ENCODE measurements at regions not wholly inside any gene's neighbourhood (a gene's known extent, or its start where the extent isn't known, plus 50 kb on each side); places are given as distances from the start of the nearest gene placed in this dataset.

DNA sequence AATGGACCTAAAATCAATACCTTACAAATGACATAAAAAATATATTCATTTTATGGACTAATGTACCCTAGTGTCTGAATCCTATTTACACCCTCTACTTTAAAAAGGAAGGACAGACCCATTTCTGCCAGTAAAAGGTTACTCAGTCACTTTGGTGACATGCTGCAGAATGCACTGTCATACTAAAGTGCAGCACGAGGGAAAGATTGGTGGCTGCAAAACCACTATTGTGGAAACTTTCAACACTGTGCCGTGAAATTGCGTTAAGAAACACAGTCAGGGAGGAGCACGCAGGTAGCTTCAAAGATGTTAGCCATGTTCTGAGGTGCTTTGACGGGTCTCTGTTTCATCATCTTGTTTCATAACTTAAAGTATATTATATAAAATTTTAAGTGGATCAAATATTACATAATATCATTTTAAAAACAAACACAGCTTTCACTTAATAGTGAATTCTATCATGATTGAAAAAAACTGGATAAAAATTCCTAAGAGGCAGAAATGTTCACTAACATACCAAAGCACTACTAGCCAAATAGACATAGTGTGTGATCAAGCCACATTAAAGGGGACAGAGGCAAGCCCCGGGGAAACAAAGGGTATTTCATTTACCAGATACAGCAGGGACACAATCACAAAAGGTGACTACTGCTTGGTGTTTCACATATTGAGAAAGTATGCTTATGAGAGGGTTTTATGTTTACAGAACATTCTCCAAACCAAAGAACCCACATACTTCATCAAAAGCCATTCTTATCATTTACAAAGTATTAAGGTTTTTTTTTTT lies 330.8 kb upstream of the SOX5 start:
- Histone ChIP-seq H3K36me3 (replicated peaks in 1 of 2; ENCODE audit: control insufficient read depth in 2 of 2, insufficient read depth in 2 of 2, low read length in 2 of 2) (peaks cover 0 to 8% of the 10 kb centered on the region in 2 donors), H3K4me3 (ENCODE audit: low read length in 2 of 2) (no peak overlapping the region), H3K4me2 (ENCODE audit: insufficient read depth, low read length, poor library complexity, severe bottlenecking) (no peak overlapping the region), H2BK5ac (ENCODE audit: low read length) (no peak overlapping the region), H3K27me3 (ENCODE audit: control insufficient read depth in 3 of 3, insufficient read depth in 3 of 3, low read depth in 1 of 3, low read length in 3 of 3) (no peaks in the 10 kb centered on the region), H3K4me1 (ENCODE audit: control insufficient read depth in 2 of 2, insufficient read depth in 1 of 2, low read depth in 1 of 2, low read length in 2 of 2) (peaks cover 8 to 22% of the 10 kb centered on the region in 2 donors), H3K79me1 (ENCODE audit: low read depth, low read length) (no peaks in the 10 kb centered on the region), H2BK120ac (ENCODE audit: low read depth, low read length) (no peak overlapping the region), H3K27ac (replicated peaks; ENCODE audit: low read length) (peak overlapping the region; percentile 5), H3K23ac (ENCODE audit: low read depth, low read length, poor library complexity) (no peak overlapping the region), H4K8ac (ENCODE audit: low read depth, low read length) (no peak overlapping the region), H3K4ac (ENCODE audit: low read length) (no peak overlapping the region), H3K9me3 (replicated peaks in 1 of 2; ENCODE audit: control insufficient read depth in 2 of 2, insufficient read depth in 1 of 2, low read depth in 1 of 2, low read length in 2 of 2) (peaks cover 0 to 6% of the 10 kb centered on the region in 2 donors), H3K18ac (ENCODE audit: low read length) (no peak overlapping the region), H2BK12ac (ENCODE audit: low read length) (no peak overlapping the region), H4K91ac (ENCODE audit: low read depth, low read length, poor library complexity) (no peak overlapping the region), H3K14ac (ENCODE audit: low read length) (no peak overlapping the region), H3K9ac (ENCODE audit: low read depth, low read length, poor library complexity) (no peak overlapping the region), H2AFZ (ENCODE audit: low read length) (no peak overlapping the region), H2AK5ac (ENCODE audit: low read depth, low read length) (no peak overlapping the region), H2BK15ac (ENCODE audit: low read length) (no peak overlapping the region)
- no peak for DNase-seq (ENCODE audit: low spot score)
- no CpG with 5 or more reads among the region's 6 CpGs for WGBS, 2 donors (ENCODE audit: extremely low coverage in 2 of 2, insufficient read length in 2 of 2, insufficient replicate concordance in 1 of 2)

DNA sequence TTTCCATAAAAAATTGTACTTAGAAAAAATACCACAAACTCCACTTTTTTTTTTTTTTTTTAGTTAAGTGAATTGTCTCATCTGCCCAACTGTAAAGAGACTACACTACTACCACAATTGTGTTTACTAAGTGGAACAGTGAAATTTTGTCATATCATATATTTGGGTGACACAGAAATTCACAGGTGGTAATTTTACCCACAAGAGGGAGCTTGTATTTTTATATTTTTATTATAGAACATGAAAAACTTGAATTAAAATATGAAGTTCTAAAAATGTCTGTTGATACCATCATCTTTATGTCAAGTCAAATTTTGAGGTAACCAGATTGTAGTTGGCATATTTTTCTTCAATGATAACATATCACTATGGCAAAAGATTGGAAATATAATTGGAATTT lies 329.4 kb upstream of the SOX5 start:
- Histone ChIP-seq H2BK5ac (ENCODE audit: low read length) (no peak overlapping the region), H2AK5ac (ENCODE audit: low read depth, low read length) (no peak overlapping the region), H3K4me1 (ENCODE audit: control insufficient read depth in 2 of 2, insufficient read depth in 1 of 2, low read depth in 1 of 2, low read length in 2 of 2) (peaks cover 8 to 18% of the 10 kb centered on the region in 2 donors), H3K27me3 (ENCODE audit: control insufficient read depth in 3 of 3, insufficient read depth in 3 of 3, low read depth in 1 of 3, low read length in 3 of 3) (no peaks in the 10 kb centered on the region), H3K18ac (ENCODE audit: low read length) (no peak overlapping the region), H3K4me3 (ENCODE audit: low read length in 2 of 2) (no peak overlapping the region), H3K79me1 (ENCODE audit: low read depth, low read length) (no peaks in the 10 kb centered on the region), H2AFZ (ENCODE audit: low read length) (no peak overlapping the region), H2BK12ac (ENCODE audit: low read length) (no peak overlapping the region), H3K14ac (ENCODE audit: low read length) (no peak overlapping the region), H2BK120ac (ENCODE audit: low read depth, low read length) (no peak overlapping the region), H4K8ac (ENCODE audit: low read depth, low read length) (no peak overlapping the region), H3K27ac (replicated peaks; ENCODE audit: low read length) (no peak overlapping the region), H4K91ac (ENCODE audit: low read depth, low read length, poor library complexity) (no peak overlapping the region), H3K36me3 (replicated peaks in 1 of 2; ENCODE audit: control insufficient read depth in 2 of 2, insufficient read depth in 2 of 2, low read length in 2 of 2) (peaks cover 0 to 4% of the 10 kb centered on the region in 2 donors), H3K9me3 (replicated peaks in 1 of 2; ENCODE audit: control insufficient read depth in 2 of 2, insufficient read depth in 1 of 2, low read depth in 1 of 2, low read length in 2 of 2) (peaks cover 0 to 2% of the 10 kb centered on the region in 2 donors), H2BK15ac (ENCODE audit: low read length) (no peak overlapping the region), H3K23ac (ENCODE audit: low read depth, low read length, poor library complexity) (no peak overlapping the region), H3K9ac (ENCODE audit: low read depth, low read length, poor library complexity) (no peak overlapping the region), H3K4ac (ENCODE audit: low read length) (no peak overlapping the region), H3K4me2 (ENCODE audit: insufficient read depth, low read length, poor library complexity, severe bottlenecking) (no peak overlapping the region)
- no peak for DNase-seq (ENCODE audit: low spot score)

DNA sequence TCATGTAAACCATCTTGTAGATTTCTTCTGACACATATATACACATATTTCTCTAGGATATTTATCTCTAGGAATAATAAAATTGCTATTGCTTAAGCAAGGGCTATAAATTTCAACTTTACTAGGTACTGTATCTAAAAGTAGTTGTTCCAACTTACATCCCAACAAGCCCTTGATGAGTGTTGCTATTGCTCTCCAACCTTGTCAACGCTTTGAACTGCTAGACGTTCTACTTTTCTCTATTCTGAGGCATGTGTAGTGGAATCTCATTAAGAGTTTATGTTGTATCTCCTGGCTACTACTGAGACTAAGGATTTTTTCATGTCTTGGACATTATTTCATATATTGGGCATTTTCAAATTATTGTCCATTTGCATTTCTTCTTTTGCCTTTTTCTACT lies 321.5 kb upstream of the SOX5 start:
- Histone ChIP-seq H3K4ac (ENCODE audit: low read length) (no peak overlapping the region), H3K14ac (ENCODE audit: low read length) (no peak overlapping the region), H3K36me3 (replicated peaks in 1 of 2; ENCODE audit: control insufficient read depth in 2 of 2, insufficient read depth in 2 of 2, low read length in 2 of 2) (no peaks in the 10 kb centered on the region), H3K4me2 (ENCODE audit: insufficient read depth, low read length, poor library complexity, severe bottlenecking) (no peak overlapping the region), H4K8ac (ENCODE audit: low read depth, low read length) (no peak overlapping the region), H3K4me3 (ENCODE audit: low read length in 2 of 2) (no peak overlapping the region), H3K18ac (ENCODE audit: low read length) (no peak overlapping the region), H3K79me1 (ENCODE audit: low read depth, low read length) (no peaks in the 10 kb centered on the region), H3K4me1 (ENCODE audit: control insufficient read depth in 2 of 2, insufficient read depth in 1 of 2, low read depth in 1 of 2, low read length in 2 of 2) (no peaks in the 10 kb centered on the region), H3K27ac (replicated peaks; ENCODE audit: low read length) (no peak overlapping the region), H2BK120ac (ENCODE audit: low read depth, low read length) (no peak overlapping the region), H3K23ac (ENCODE audit: low read depth, low read length, poor library complexity) (no peak overlapping the region), H2BK12ac (ENCODE audit: low read length) (no peak overlapping the region), H4K91ac (ENCODE audit: low read depth, low read length, poor library complexity) (no peak overlapping the region), H3K27me3 (ENCODE audit: control insufficient read depth in 3 of 3, insufficient read depth in 3 of 3, low read depth in 1 of 3, low read length in 3 of 3) (no peaks in the 10 kb centered on the region), H2AFZ (ENCODE audit: low read length) (no peak overlapping the region), H2BK5ac (ENCODE audit: low read length) (no peak overlapping the region), H2BK15ac (ENCODE audit: low read length) (no peak overlapping the region), H3K9ac (ENCODE audit: low read depth, low read length, poor library complexity) (no peak overlapping the region), H3K9me3 (replicated peaks in 1 of 2; ENCODE audit: control insufficient read depth in 2 of 2, insufficient read depth in 1 of 2, low read depth in 1 of 2, low read length in 2 of 2) (no peaks in the 10 kb centered on the region), H2AK5ac (ENCODE audit: low read depth, low read length) (no peak overlapping the region)
- no CpG with 5 or more reads among the region's 2 CpGs for WGBS, 2 donors (ENCODE audit: extremely low coverage in 2 of 2, insufficient read length in 2 of 2, insufficient replicate concordance in 1 of 2)
- DNase-seq (ENCODE audit: low spot score), result no peak

DNA sequence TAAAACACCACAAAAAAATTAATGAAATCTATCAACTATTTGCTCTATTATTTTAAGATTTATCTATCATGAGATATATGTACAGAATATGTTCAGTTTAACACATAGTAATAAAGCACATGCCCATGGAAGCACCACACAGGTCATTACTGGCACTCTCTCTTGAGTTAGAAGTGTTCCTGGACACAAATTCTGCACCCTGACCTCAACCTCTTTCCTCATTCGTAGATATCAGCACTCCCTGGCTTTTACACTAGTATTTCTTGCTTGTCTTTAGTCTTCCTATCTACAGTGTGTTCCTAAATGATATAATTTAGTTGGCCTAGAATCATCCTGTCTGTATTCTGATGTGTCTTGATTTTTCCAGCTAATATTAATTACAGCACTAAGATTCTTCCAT lies 321.0 kb upstream of the SOX5 start:
- H3K18ac ChIP-seq (ENCODE audit: low read length), result no peak overlapping the region
- no peak overlapping the region for H4K8ac ChIP-seq (ENCODE audit: low read depth, low read length)
- H3K14ac ChIP-seq (ENCODE audit: low read length), result no peak overlapping the region
- H2BK120ac ChIP-seq (ENCODE audit: low read depth, low read length), result no peak overlapping the region
- no peaks in the 10 kb centered on the region for H3K27me3 ChIP-seq (ENCODE audit: control insufficient read depth in 3 of 3, insufficient read depth in 3 of 3, low read depth in 1 of 3, low read length in 3 of 3)
- H3K4me3 ChIP-seq (ENCODE audit: low read length in 2 of 2), result no peak overlapping the region
- no CpG with 5 or more reads among the region's 1 CpG for WGBS, 2 donors (ENCODE audit: extremely low coverage in 2 of 2, insufficient read length in 2 of 2, insufficient replicate concordance in 1 of 2)
- no peaks in the 10 kb centered on the region for H3K4me1 ChIP-seq (ENCODE audit: control insufficient read depth in 2 of 2, insufficient read depth in 1 of 2, low read depth in 1 of 2, low read length in 2 of 2)
- DNase-seq (ENCODE audit: low spot score), result no peak
- no peak overlapping the region for H3K27ac ChIP-seq (replicated peaks; ENCODE audit: low read length)
- H2BK12ac ChIP-seq (ENCODE audit: low read length), result no peak overlapping the region
- no peaks in the 10 kb centered on the region for H3K36me3 ChIP-seq (replicated peaks in 1 of 2; ENCODE audit: control insufficient read depth in 2 of 2, insufficient read depth in 2 of 2, low read length in 2 of 2)
- no peak overlapping the region for H3K4me2 ChIP-seq (ENCODE audit: insufficient read depth, low read length, poor library complexity, severe bottlenecking)
- no peak overlapping the region for H2BK15ac ChIP-seq (ENCODE audit: low read length)
- no peak overlapping the region for H4K91ac ChIP-seq (ENCODE audit: low read depth, low read length, poor library complexity)
- H2AFZ ChIP-seq (ENCODE audit: low read length), result no peak overlapping the region
- no peak overlapping the region for H2AK5ac ChIP-seq (ENCODE audit: low read depth, low read length)
- H3K4ac ChIP-seq (ENCODE audit: low read length), result no peak overlapping the region
- no peaks in the 10 kb centered on the region for H3K79me1 ChIP-seq (ENCODE audit: low read depth, low read length)
- H3K9me3 ChIP-seq (replicated peaks in 1 of 2; ENCODE audit: control insufficient read depth in 2 of 2, insufficient read depth in 1 of 2, low read depth in 1 of 2, low read length in 2 of 2), result no peaks in the 10 kb centered on the region
- H3K9ac ChIP-seq (ENCODE audit: low read depth, low read length, poor library complexity), result no peak overlapping the region
- no peak overlapping the region for H2BK5ac ChIP-seq (ENCODE audit: low read length)
- no peak overlapping the region for H3K23ac ChIP-seq (ENCODE audit: low read depth, low read length, poor library complexity)
